ENCODE measurements at regions not wholly inside any gene's neighbourhood (a gene's known extent, or its start where the extent isn't known, plus 50 kb on each side); places are given as distances from the start of the nearest gene placed in this dataset.

GRCh38 chr16:75931043-75931442, 204.8 kb upstream of the CPHXL start:
- Mint-ChIP-seq H3K9me3 (ENCODE audit: low read depth, unreplicated experiment) (no peaks in the 10 kb centered on the region), H3K4me3 (ENCODE audit: low read depth, unreplicated experiment) (no peak overlapping the region), H3K27me3 (ENCODE audit: unreplicated experiment) (no peaks in the 10 kb centered on the region), H3K4me1 (ENCODE audit: low read depth, unreplicated experiment) (no peaks in the 10 kb centered on the region), H3K36me3 (ENCODE audit: insufficient read depth, unreplicated experiment) (no peaks in the 10 kb centered on the region), H3K27ac (ENCODE audit: unreplicated experiment) (no peak overlapping the region)
- CTCF ChIA-PET = no interaction called here
- DNase-seq = no peak
- intact Hi-C loops (cut with micrococcal nuclease; ENCODE audit: unreplicated experiment) = no loop called here
- no peak for TF ChIP-seq CTCF (IDR thresholded peaks at IDR 0.05; ENCODE audit: unreplicated experiment)
- BruUV-seq (replicated peaks) = no TSS peak

- Mint-ChIP-seq H3K9me3 (ENCODE audit: low read depth, unreplicated experiment) (no peaks in the 10 kb centered on the region), H3K27ac (ENCODE audit: unreplicated experiment) (no peak overlapping the region), H3K27me3 (ENCODE audit: unreplicated experiment) (no peaks in the 10 kb centered on the region), H3K36me3 (ENCODE audit: insufficient read depth, unreplicated experiment) (no peaks in the 10 kb centered on the region), H3K4me1 (ENCODE audit: low read depth, unreplicated experiment) (no peaks in the 10 kb centered on the region), H3K4me3 (ENCODE audit: low read depth, unreplicated experiment) (no peak overlapping the region)
- CTCF ChIA-PET = no interaction called here
- intact Hi-C loops (cut with micrococcal nuclease; ENCODE audit: unreplicated experiment) = no loop called here
- no TSS peak for BruUV-seq (replicated peaks)
- TF ChIP-seq CTCF (IDR thresholded peaks at IDR 0.05; ENCODE audit: unreplicated experiment) = no peak
- DNase-seq = no peak
Observed at GRCh38 chr16:75931970-75932369, 205.7 kb upstream of the CPHXL start.

GRCh38 chr16:75938818-75939217, 212.5 kb upstream of the CPHXL start:
- H3K36me3 Mint-ChIP-seq (ENCODE audit: insufficient read depth, unreplicated experiment) = no peaks in the 10 kb centered on the region
- no peak overlapping the region for H3K4me3 Mint-ChIP-seq (ENCODE audit: low read depth, unreplicated experiment)
- H3K27ac Mint-ChIP-seq (ENCODE audit: unreplicated experiment) = no peak overlapping the region
- intact Hi-C loops (cut with micrococcal nuclease; ENCODE audit: unreplicated experiment) = no loop called here
- no peak for TF ChIP-seq CTCF (IDR thresholded peaks at IDR 0.05; ENCODE audit: unreplicated experiment)
- H3K27me3 Mint-ChIP-seq (ENCODE audit: unreplicated experiment) = no peaks in the 10 kb centered on the region
- no peaks in the 10 kb centered on the region for H3K4me1 Mint-ChIP-seq (ENCODE audit: low read depth, unreplicated experiment)
- BruUV-seq (replicated peaks) = no TSS peak
- no peaks in the 10 kb centered on the region for H3K9me3 Mint-ChIP-seq (ENCODE audit: low read depth, unreplicated experiment)
- DNase-seq = no peak
- CTCF ChIA-PET = interaction anchor here (0.6 kb wide), 1 partner anchor 247 kb away, joined by 3 read pairs; no protein-coding TSS in a partner anchor

- no peaks in the 10 kb centered on the region for H3K36me3 Mint-ChIP-seq (ENCODE audit: insufficient read depth, unreplicated experiment)
- H3K9me3 Mint-ChIP-seq (ENCODE audit: low read depth, unreplicated experiment) = no peaks in the 10 kb centered on the region
- no peak overlapping the region for H3K27ac Mint-ChIP-seq (ENCODE audit: unreplicated experiment)
- H3K4me3 Mint-ChIP-seq (ENCODE audit: low read depth, unreplicated experiment) = no peak overlapping the region
- BruUV-seq (replicated peaks) = no TSS peak
- DNase-seq = no peak
- CTCF ChIA-PET = no interaction called here
- H3K27me3 Mint-ChIP-seq (ENCODE audit: unreplicated experiment) = peaks cover under 1% of the 10 kb centered on the region
- intact Hi-C loops (cut with micrococcal nuclease; ENCODE audit: unreplicated experiment) = no loop called here
- H3K4me1 Mint-ChIP-seq (ENCODE audit: low read depth, unreplicated experiment) = no peaks in the 10 kb centered on the region
- TF ChIP-seq CTCF (IDR thresholded peaks at IDR 0.05; ENCODE audit: unreplicated experiment) = no peak
Observed at GRCh38 chr16:75942351-75942750, 216.1 kb upstream of the CPHXL start.

Data from Calu3 (cell line).